Peyer's patch (tissue), 4 donors: ENCODE measurements at regions not wholly inside any gene's neighbourhood (a gene's known extent, or its start where the extent isn't known, plus 50 kb on each side); places are given as distances from the start of the nearest gene placed in this dataset.

ENCODE experiments used
- DNase-seq, 3 donors: peaks; one replicate each; pipeline ENCODE4 v3.0.0-alpha.2; 2017 to 2019
- H3K27ac ChIP-seq, 4 donors: fragments of 200-600 bp; sonication (generic); one replicate each; pipeline ENCODE4 v1.5.1; 2016 to 2019
- H3K27me3 ChIP-seq, 2 donors: fragments of 200-600 bp; sonication (generic); one replicate each; pipeline ENCODE4 v1.5.1; 2019
- H3K36me3 ChIP-seq, 3 donors: fragments of 200-600 bp; sonication (generic); one replicate each; pipeline ENCODE4 v1.5.1; 2016 to 2019
- H3K4me1 ChIP-seq, 4 donors: fragments of 200-600 bp; sonication (generic); one replicate each; pipeline ENCODE4 v1.5.1; 2016 to 2019
- H3K4me3 ChIP-seq, 4 donors: fragments of 200-600 bp; sonication (generic); 1 replicate in 3 of 4; 2 replicates in 1 of 4; pipeline ENCODE4 v1.5.1; 2016 to 2019; ENCODE audit warnings: mild to moderate bottlenecking in 1 of 4
- H3K9me3 ChIP-seq, 4 donors: fragments of 200-600 bp; sonication (generic); one replicate each; pipeline ENCODE4 v1.5.1; 2016 to 2019; ENCODE audit warnings: mild to moderate bottlenecking in 1 of 4
- CTCF ChIP-seq, 6 experiments: fragments of 450-650 bp in 4 of 6; fragments of 200-600 bp in 2 of 6; sonication (generic) in 1 of 6; IDR thresholded peaks; one replicate each; pipeline ENCODE4 v1.5.1; 2017 to 2019; ENCODE audit warnings: antibody characterized with exemption in 6 of 6, mild to moderate bottlenecking in 3 of 6, moderate library complexity in 1 of 6
- POLR2A ChIP-seq, 2 donors: fragments of 450-650 bp; IDR thresholded peaks; one replicate each; pipeline ENCODE4 v1.5.1; 2017; ENCODE audit warnings: antibody characterized with exemption in 2 of 2, mild to moderate bottlenecking in 2 of 2, moderate library complexity in 2 of 2

- DNase-seq = no peak
- Histone ChIP-seq H3K4me3 (no peak overlapping the region), H3K27ac (no peak overlapping the region), H3K4me1 (no peaks in the 10 kb centered on the region), H3K36me3 (no peaks in the 10 kb centered on the region), H3K27me3 (no peaks in the 10 kb centered on the region), H3K9me3 (peaks cover 0 to 6% (median 0%) of the 10 kb centered on the region in 4 donors)
- TF ChIP-seq POLR2A (IDR thresholded peaks at IDR 0.05) (no peak), CTCF (IDR thresholded peaks at IDR 0.05) (no peak)
Observed at GRCh38 chr4:19631814-19632213, 619.9 kb upstream of the SLIT2 start.

GRCh38 chr4:19623866-19624265, 627.8 kb upstream of the SLIT2 start:
- DNase-seq = no peak
- Histone ChIP-seq H3K27ac (no peak overlapping the region), H3K4me1 (no peaks in the 10 kb centered on the region), H3K36me3 (no peaks in the 10 kb centered on the region), H3K9me3 (no peaks in the 10 kb centered on the region), H3K4me3 (no peak overlapping the region), H3K27me3 (no peaks in the 10 kb centered on the region)
- TF ChIP-seq POLR2A (IDR thresholded peaks at IDR 0.05) (no peak), CTCF (IDR thresholded peaks at IDR 0.05) (no peak)

GRCh38 chr4:19615086-19615689, 636.5 kb upstream of the SLIT2 start:
- no peak for DNase-seq
- Histone ChIP-seq H3K27ac (no peak overlapping the region), H3K4me1 (no peaks in the 10 kb centered on the region), H3K36me3 (no peaks in the 10 kb centered on the region), H3K4me3 (no peak overlapping the region), H3K27me3 (no peaks in the 10 kb centered on the region), H3K9me3 (peaks cover 0 to 13% (median 0%) of the 10 kb centered on the region in 4 donors)
- TF ChIP-seq CTCF (IDR thresholded peaks at IDR 0.05) (no peak), POLR2A (IDR thresholded peaks at IDR 0.05) (no peak)

- no peak for DNase-seq
- TF ChIP-seq POLR2A (IDR thresholded peaks at IDR 0.05) (no peak), CTCF (IDR thresholded peaks at IDR 0.05) (no peak)
- Histone ChIP-seq H3K9me3 (peaks cover 0 to 13% (median 0%) of the 10 kb centered on the region in 4 donors), H3K4me1 (no peaks in the 10 kb centered on the region), H3K27ac (no peak overlapping the region), H3K4me3 (no peak overlapping the region), H3K27me3 (no peaks in the 10 kb centered on the region), H3K36me3 (no peaks in the 10 kb centered on the region)
Observed at GRCh38 chr4:19614171-19614570, 637.5 kb upstream of the SLIT2 start.

GRCh38 chr4:19596342-19596741, 655.4 kb upstream of the SLIT2 start:
- DNase-seq = no peak
- no peak overlapping the region for H3K4me3 ChIP-seq
- no peak overlapping the region for H3K27ac ChIP-seq
- H3K36me3 ChIP-seq = no peaks in the 10 kb centered on the region
- H3K27me3 ChIP-seq = no peaks in the 10 kb centered on the region
- no peak for TF ChIP-seq CTCF (IDR thresholded peaks at IDR 0.05)
- TF ChIP-seq POLR2A (IDR thresholded peaks at IDR 0.05) = no peak
- H3K4me1 ChIP-seq = no peaks in the 10 kb centered on the region
- peaks cover 0 to 3% (median 0%) of the 10 kb centered on the region in 4 donors for H3K9me3 ChIP-seq

GRCh38 chr4:19592391-19592790, 659.3 kb upstream of the SLIT2 start:
- no peak overlapping the region for H3K27ac ChIP-seq
- DNase-seq = no peak
- H3K4me3 ChIP-seq = no peak overlapping the region
- no peaks in the 10 kb centered on the region for H3K4me1 ChIP-seq
- no peaks in the 10 kb centered on the region for H3K27me3 ChIP-seq
- TF ChIP-seq POLR2A (IDR thresholded peaks at IDR 0.05) (no peak), CTCF (IDR thresholded peaks at IDR 0.05) (no peak)
- peaks cover 0 to 6% (median 0%) of the 10 kb centered on the region in 4 donors for H3K9me3 ChIP-seq
- no peaks in the 10 kb centered on the region for H3K36me3 ChIP-seq
